K562 (cell line): ENCODE measurements at regions not wholly inside any gene's neighbourhood (a gene's known extent, or its start where the extent isn't known, plus 50 kb on each side); places are given as distances from the start of the nearest gene placed in this dataset.

Experiments used
- ELF4 ChIP-seq: fragments of 450-650 bp; formaldehyde crosslinking; IDR thresholded peaks from 2 replicates; pipeline ENCODE4 v1.4.0; 2022; ENCODE audit warnings: missing genetic modification characterization
- ETV5 ChIP-seq: sonication (generic); formaldehyde crosslinking; IDR thresholded peaks from 2 replicates; pipeline ENCODE4 v1.4.0; 2020; ENCODE audit warnings: low read depth, mild to moderate bottlenecking, missing genetic modification reagents
- HCFC1 ChIP-seq: IDR thresholded peaks from 2 replicates; pipeline ENCODE4 v1.6.1; 2012; ENCODE audit warnings: low read depth, low read length, improper control_type of control experiment
- MAZ ChIP-seq, 2 experiments: fragments of 450-650 bp in 1 of 2; sonication (generic) in 1 of 2; formaldehyde crosslinking; IDR thresholded peaks in 1 of 2; conservative IDR thresholded peaks in 1 of 2; 2 replicates each; pipeline versions ENCODE4 v1.4.0 to v1.5.0; 2020; ENCODE audit warnings: mild to moderate bottlenecking in 1 of 2, missing genetic modification reagents in 1 of 2
- MTA2 ChIP-seq: fragments of 450-650 bp; IDR thresholded peaks from 2 replicates; pipeline ENCODE4 v1.6.1; 2016; ENCODE audit warnings: low read depth
- POLR3G ChIP-seq: IDR thresholded peaks from 2 replicates; pipeline ENCODE4 v1.6.1; 2011; ENCODE audit not compliant: insufficient read length, insufficient replicate concordance; ENCODE audit errors: extremely low read depth
- RBM17 ChIP-seq: fragments of 200-400 bp; formaldehyde crosslinking; IDR thresholded peaks from 2 replicates; pipeline ENCODE4 v1.6.1; 2017; ENCODE audit warnings: low read depth, mild to moderate bottlenecking, low read length, borderline replicate concordance
- SIX5 ChIP-seq, 2 experiments: IDR thresholded peaks; 2 replicates each; pipeline ENCODE4 v1.6.1; 2011; ENCODE audit warnings: low read length in 2 of 2, borderline replicate concordance in 1 of 2, low read depth in 1 of 2, mild to moderate bottlenecking in 1 of 2, moderate library complexity in 1 of 2; ENCODE audit not compliant: insufficient read depth in 1 of 2
- TCFL5 ChIP-seq: fragments of 250-450 bp; sonication (Bioruptor Pico); conservative IDR thresholded peaks from 2 replicates; pipeline ENCODE4 v1.6.1; 2021; ENCODE audit warnings: mild to moderate bottlenecking, moderate library complexity, matching md5 sums
- ZBTB8A ChIP-seq: fragments of 450-650 bp; IDR thresholded peaks from 2 replicates; pipeline ENCODE4 v1.6.1; 2018; ENCODE audit warnings: mild to moderate bottlenecking, moderate library complexity; ENCODE audit not compliant: partially characterized antibody
- ZNF445 ChIP-seq: fragments of 250-450 bp; sonication (Bioruptor Pico); IDR thresholded peaks from 2 replicates; pipeline ENCODE4 v1.4.0; 2020; ENCODE audit warnings: low read depth, mild to moderate bottlenecking, moderate library complexity
- TF ChIP-seq, protein P1 (sequence below), 2 experiments: fragments of 450-650 bp in 1 of 2; sonication (generic) in 1 of 2; formaldehyde crosslinking in 1 of 2; IDR thresholded peaks in 1 of 2; conservative IDR thresholded peaks in 1 of 2; 2 replicates each; pipeline versions ENCODE4 v1.6.1 to v1.8.1; 2016 to 2023; ENCODE audit warnings: mild to moderate bottlenecking in 2 of 2, moderate library complexity in 2 of 2, inconsistent platforms in 1 of 2, missing genetic modification reagents in 1 of 2
- TF ChIP-seq, protein P2 (sequence below): fragments of 450-650 bp; IDR thresholded peaks from 2 replicates; pipeline ENCODE4 v1.6.1; 2016; ENCODE audit warnings: antibody characterized with exemption
- TF ChIP-seq, protein P3 (sequence below): sonication (generic); formaldehyde crosslinking; IDR thresholded peaks from 2 replicates; pipeline ENCODE4 v1.8.0; 2022; ENCODE audit warnings: missing genetic modification reagents, mild to moderate bottlenecking, borderline replicate concordance
- TF ChIP-seq, protein P4 (sequence below): fragments of 250-450 bp; sonication (Bioruptor Pico); IDR thresholded peaks from 2 replicates; pipeline ENCODE4 v1.5.0; 2021
- TF ChIP-seq, protein P5 (sequence below): fragments of 450-650 bp; IDR thresholded peaks from 2 replicates; pipeline ENCODE4 v1.7.0; 2016; ENCODE audit warnings: borderline replicate concordance
- TF ChIP-seq, protein P6 (sequence below): sonication (generic); formaldehyde crosslinking; IDR thresholded peaks from 2 replicates; pipeline ENCODE4 v1.8.0; 2023; ENCODE audit warnings: mild to moderate bottlenecking, missing genetic modification reagents

DNA sequence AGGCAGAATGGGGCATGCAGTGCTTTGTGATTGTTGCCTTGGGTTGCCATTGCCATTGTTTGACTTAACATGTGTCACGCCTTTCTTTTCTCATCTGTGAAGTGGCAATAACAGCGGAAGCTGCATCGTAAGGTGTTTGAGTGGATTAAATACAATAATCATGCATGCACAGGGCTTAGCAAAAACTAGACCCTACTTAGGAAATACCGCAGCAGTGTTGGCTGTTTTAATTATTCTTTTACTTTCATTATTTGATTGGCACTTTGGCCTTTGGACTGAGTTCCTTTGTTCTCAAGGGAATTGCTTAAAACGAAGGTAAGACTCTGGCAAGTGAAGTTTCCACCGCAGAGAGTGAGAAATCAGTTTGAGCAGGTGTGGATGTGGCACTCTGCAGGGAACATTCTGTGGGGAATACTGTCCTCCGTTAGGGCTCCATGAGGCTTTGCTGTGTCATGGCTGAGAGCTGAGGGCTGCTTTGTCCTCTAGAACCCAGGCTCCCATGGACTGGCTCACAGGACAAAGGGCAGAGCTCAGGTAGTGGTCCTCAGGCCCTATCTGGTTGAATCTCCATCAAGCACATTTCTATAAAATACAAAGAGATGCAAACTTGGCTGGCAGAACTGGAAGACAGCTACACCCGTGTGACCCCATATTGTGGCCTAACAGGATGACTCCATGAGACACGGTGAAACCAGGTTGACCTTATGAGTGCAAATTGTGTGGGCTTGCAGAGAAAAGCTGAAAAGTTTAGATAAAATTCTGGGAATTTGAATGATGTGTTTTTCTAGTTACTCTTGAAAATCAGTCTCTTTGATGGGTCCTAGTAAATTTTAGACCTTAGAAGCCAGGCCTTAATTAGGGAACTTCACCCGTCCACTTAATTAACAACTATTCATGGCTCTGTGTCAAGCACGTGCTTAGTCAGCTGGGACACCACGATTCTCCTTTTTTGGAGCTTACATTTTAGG lies 407.2 kb downstream of the KCNRG start (continued):
- TF ChIP-seq, protein P1, sequence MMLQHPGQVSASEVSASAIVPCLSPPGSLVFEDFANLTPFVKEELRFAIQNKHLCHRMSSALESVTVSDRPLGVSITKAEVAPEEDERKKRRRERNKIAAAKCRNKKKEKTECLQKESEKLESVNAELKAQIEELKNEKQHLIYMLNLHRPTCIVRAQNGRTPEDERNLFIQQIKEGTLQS (IDR thresholded peaks at IDR 0.05): no peak; the same call in 1 of the 2 replicates
- TF ChIP-seq, protein P1 (CRISPR knock-in tag; conservative IDR thresholded peaks at IDR 0.05): no peak
- TF ChIP-seq MTA2 (no peak), HCFC1 (no peak), TCFL5 (CRISPR knock-in tag) (no peak), ZBTB8A (no peak), POLR3G (no peak), ELF4 (CRISPR knock-in tag) (no peak), SIX5 (IDR thresholded peaks at IDR 0.05; ENCODE audit: borderline replicate concordance in 1 of 2, insufficient read depth in 1 of 2, low read depth in 1 of 2, low read length in 2 of 2) (no peak), RBM17 (no peak), ETV5 (no peak), MAZ (CRISPR knock-in tag; conservative IDR thresholded peaks at IDR 0.05 in 1 of 2, IDR thresholded peaks at IDR 0.05 in 1 of 2) (no peak), ZNF445 (CRISPR knock-in tag) (no peak)
- TF ChIP-seq, protein P2, sequence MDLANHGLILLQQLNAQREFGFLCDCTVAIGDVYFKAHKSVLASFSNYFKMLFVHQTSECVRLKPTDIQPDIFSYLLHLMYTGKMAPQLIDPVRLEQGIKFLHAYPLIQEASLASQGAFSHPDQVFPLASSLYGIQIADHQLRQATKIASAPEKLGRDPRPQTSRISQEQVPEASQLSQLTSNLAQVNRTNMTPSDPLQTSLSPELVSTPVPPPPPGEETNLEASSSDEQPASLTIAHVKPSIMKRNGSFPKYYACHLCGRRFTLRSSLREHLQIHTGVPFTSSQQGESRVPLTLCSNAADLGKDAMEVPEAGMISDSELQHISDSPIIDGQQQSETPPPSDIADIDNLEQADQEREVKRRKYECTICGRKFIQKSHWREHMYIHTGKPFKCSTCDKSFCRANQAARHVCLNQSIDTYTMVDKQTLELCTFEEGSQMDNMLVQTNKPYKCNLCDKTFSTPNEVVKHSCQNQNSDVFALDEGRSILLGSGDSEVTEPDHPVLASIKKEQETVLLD: no peak
- TF ChIP-seq, protein P3, sequence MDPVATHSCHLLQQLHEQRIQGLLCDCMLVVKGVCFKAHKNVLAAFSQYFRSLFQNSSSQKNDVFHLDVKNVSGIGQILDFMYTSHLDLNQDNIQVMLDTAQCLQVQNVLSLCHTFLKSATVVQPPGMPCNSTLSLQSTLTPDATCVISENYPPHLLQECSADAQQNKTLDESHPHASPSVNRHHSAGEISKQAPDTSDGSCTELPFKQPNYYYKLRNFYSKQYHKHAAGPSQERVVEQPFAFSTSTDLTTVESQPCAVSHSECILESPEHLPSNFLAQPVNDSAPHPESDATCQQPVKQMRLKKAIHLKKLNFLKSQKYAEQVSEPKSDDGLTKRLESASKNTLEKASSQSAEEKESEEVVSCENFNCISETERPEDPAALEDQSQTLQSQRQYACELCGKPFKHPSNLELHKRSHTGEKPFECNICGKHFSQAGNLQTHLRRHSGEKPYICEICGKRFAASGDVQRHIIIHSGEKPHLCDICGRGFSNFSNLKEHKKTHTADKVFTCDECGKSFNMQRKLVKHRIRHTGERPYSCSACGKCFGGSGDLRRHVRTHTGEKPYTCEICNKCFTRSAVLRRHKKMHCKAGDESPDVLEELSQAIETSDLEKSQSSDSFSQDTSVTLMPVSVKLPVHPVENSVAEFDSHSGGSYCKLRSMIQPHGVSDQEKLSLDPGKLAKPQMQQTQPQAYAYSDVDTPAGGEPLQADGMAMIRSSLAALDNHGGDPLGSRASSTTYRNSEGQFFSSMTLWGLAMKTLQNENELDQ (CRISPR knock-in tag): no peak
- TF ChIP-seq, protein P4, sequence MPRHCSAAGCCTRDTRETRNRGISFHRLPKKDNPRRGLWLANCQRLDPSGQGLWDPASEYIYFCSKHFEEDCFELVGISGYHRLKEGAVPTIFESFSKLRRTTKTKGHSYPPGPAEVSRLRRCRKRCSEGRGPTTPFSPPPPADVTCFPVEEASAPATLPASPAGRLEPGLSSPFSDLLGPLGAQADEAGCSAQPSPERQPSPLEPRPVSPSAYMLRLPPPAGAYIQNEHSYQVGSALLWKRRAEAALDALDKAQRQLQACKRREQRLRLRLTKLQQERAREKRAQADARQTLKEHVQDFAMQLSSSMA (CRISPR knock-in tag): no peak
- TF ChIP-seq, protein P5, sequence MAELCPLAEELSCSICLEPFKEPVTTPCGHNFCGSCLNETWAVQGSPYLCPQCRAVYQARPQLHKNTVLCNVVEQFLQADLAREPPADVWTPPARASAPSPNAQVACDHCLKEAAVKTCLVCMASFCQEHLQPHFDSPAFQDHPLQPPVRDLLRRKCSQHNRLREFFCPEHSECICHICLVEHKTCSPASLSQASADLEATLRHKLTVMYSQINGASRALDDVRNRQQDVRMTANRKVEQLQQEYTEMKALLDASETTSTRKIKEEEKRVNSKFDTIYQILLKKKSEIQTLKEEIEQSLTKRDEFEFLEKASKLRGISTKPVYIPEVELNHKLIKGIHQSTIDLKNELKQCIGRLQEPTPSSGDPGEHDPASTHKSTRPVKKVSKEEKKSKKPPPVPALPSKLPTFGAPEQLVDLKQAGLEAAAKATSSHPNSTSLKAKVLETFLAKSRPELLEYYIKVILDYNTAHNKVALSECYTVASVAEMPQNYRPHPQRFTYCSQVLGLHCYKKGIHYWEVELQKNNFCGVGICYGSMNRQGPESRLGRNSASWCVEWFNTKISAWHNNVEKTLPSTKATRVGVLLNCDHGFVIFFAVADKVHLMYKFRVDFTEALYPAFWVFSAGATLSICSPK: no peak
- TF ChIP-seq, protein P6, sequence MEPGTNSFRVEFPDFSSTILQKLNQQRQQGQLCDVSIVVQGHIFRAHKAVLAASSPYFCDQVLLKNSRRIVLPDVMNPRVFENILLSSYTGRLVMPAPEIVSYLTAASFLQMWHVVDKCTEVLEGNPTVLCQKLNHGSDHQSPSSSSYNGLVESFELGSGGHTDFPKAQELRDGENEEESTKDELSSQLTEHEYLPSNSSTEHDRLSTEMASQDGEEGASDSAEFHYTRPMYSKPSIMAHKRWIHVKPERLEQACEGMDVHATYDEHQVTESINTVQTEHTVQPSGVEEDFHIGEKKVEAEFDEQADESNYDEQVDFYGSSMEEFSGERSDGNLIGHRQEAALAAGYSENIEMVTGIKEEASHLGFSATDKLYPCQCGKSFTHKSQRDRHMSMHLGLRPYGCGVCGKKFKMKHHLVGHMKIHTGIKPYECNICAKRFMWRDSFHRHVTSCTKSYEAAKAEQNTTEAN: no peak
